T-helper 1 cell treated with Interleukin-12 subunit alpha and Interleukin-12 subunit beta and Interleukin-4 antibody, amounts not matched to agents 30 μg/mL and 1 μg/mL, for 36 hours (primary cell): ENCODE measurements at regions not wholly inside any gene's neighbourhood (a gene's known extent, or its start where the extent isn't known, plus 50 kb on each side); places are given as distances from the start of the nearest gene placed in this dataset.

ENCODE experiments used
- H3K27ac Mint-ChIP-seq: one replicate; pipeline ENCODE4 v1.8.0; 2021; ENCODE audit warnings: mild to moderate bottlenecking, mixed read lengths
- H3K27me3 Mint-ChIP-seq: one replicate; pipeline ENCODE4 v1.8.0; 2021; ENCODE audit warnings: low read depth, mixed read lengths
- H3K36me3 Mint-ChIP-seq: one replicate; pipeline ENCODE4 v1.8.0; 2021; ENCODE audit warnings: low read depth, mixed read lengths
- H3K4me1 Mint-ChIP-seq: one replicate; pipeline ENCODE4 v1.8.0; 2021; ENCODE audit warnings: low read depth, mixed read lengths
- H3K4me3 Mint-ChIP-seq: one replicate; pipeline ENCODE4 v1.8.0; 2021; ENCODE audit warnings: mild to moderate bottlenecking, moderate library complexity, mixed read lengths
- H3K9me3 Mint-ChIP-seq: one replicate; pipeline ENCODE4 v1.8.0; 2021; ENCODE audit warnings: mixed read lengths

- Mint-ChIP-seq H3K27me3 (no peaks in the 10 kb centered on the region), H3K27ac (no peak overlapping the region), H3K4me3 (no peak overlapping the region), H3K4me1 (no peaks in the 10 kb centered on the region), H3K9me3 (peaks cover 6% of the 10 kb centered on the region), H3K36me3 (no peaks in the 10 kb centered on the region)
These were observed 109.7 kb upstream of the LHX5 start for GRCh38 chr12:113581342-113581741.

- H3K36me3 Mint-ChIP-seq = no peaks in the 10 kb centered on the region
- H3K4me1 Mint-ChIP-seq = no peaks in the 10 kb centered on the region
- no peaks in the 10 kb centered on the region for H3K27me3 Mint-ChIP-seq
- H3K9me3 Mint-ChIP-seq = peaks cover 6% of the 10 kb centered on the region
- H3K27ac Mint-ChIP-seq = no peak overlapping the region
- no peak overlapping the region for H3K4me3 Mint-ChIP-seq
These were observed 108.8 kb upstream of the LHX5 start for GRCh38 chr12:113580437-113580836.

- Mint-ChIP-seq H3K4me3 (no peak overlapping the region), H3K27me3 (peaks cover 4% of the 10 kb centered on the region), H3K4me1 (no peaks in the 10 kb centered on the region)
These were observed 105.9 kb upstream of the LHX5 start for GRCh38 chr12:113577464-113578129.

GRCh38 chr12:113575386-113575785 lies 103.7 kb upstream of the LHX5 start:
- H3K9me3 Mint-ChIP-seq = peaks cover 3% of the 10 kb centered on the region
- peaks cover 4% of the 10 kb centered on the region for H3K27me3 Mint-ChIP-seq
- no peak overlapping the region for H3K4me3 Mint-ChIP-seq
- H3K36me3 Mint-ChIP-seq = no peaks in the 10 kb centered on the region
- H3K4me1 Mint-ChIP-seq = no peaks in the 10 kb centered on the region
- H3K27ac Mint-ChIP-seq = no peak overlapping the region

More at GRCh38 chr12:113577464-113578129, 105.9 kb upstream of the LHX5 start:
- no peaks in the 10 kb centered on the region for H3K36me3 Mint-ChIP-seq
- no peak overlapping the region for H3K27ac Mint-ChIP-seq
- peaks cover 6% of the 10 kb centered on the region for H3K9me3 Mint-ChIP-seq

GRCh38 chr12:113573148-113573547 lies 101.5 kb upstream of the LHX5 start:
- no peaks in the 10 kb centered on the region for H3K4me1 Mint-ChIP-seq
- H3K9me3 Mint-ChIP-seq = peaks cover 3% of the 10 kb centered on the region
- no peak overlapping the region for H3K27ac Mint-ChIP-seq
- H3K27me3 Mint-ChIP-seq = peaks cover 4% of the 10 kb centered on the region
- no peak overlapping the region for H3K4me3 Mint-ChIP-seq
- no peaks in the 10 kb centered on the region for H3K36me3 Mint-ChIP-seq

DNA sequence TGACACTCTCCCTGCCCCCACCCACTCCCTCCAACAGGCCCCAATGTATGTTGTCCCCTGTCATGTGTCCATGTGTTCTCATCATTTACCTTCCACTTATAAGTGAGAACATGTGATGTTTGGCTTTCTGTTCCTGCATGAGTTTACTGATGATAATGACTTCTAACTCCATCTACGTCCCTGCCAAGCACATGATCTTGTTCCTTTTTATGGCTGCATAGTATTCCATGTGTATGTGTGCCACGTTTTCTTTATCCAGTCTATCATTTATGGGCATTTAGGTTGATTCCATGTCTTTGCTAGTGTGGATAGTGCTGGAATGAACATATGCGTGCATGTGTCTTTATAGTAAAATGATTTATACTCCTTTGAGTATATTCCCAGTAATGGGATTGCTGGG lies 100.0 kb upstream of the LHX5 start:
- Mint-ChIP-seq H3K4me1 (no peaks in the 10 kb centered on the region), H3K9me3 (peaks cover 3% of the 10 kb centered on the region), H3K27me3 (peaks cover 4% of the 10 kb centered on the region), H3K36me3 (no peaks in the 10 kb centered on the region), H3K27ac (no peak overlapping the region), H3K4me3 (no peak overlapping the region)

DNA sequence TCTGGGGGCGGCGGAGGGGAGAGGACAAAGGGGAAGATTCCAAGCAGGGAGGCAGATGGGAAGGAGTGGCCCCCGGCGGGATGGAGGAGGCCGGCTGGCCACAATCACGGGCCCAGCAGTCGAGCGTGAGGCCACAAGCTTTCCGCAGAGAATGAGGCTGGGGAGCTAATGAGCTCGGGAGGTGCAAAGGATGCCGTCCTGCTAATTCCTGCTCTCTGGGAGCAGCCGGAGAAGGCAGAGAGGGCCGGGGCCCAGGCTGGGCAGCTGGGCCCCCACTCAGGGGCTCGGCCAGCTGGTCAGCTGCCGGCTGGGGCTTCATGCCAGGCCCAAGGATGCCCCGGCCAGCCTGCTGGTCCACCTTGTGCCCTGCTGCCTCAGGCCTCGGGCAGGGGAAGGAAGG lies 98.1 kb upstream of the LHX5 start:
- Mint-ChIP-seq H3K9me3 (peaks cover 3% of the 10 kb centered on the region), H3K27ac (no peak overlapping the region), H3K27me3 (peaks cover 4% of the 10 kb centered on the region)

DNA sequence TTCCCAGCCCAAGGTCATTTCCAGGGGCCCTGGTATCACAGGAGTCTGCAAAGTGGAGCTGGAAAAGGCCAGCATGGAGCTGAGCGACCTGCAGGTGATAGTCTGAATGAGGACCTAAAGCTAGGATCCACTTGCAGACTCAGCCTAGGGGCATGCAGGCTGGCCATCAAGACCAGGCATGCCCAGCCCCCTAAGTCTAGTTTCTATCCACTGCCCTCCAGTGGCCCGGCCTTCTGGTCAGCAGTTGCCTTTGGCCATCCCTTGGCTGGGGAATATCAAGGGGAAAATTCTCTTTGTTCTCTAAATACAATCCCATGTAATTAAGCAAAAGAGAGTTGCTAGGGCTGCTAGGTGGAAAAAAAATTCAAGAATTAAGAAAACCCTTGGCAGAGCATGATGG lies 96.3 kb upstream of the LHX5 start:
- peaks cover 3% of the 10 kb centered on the region for H3K27me3 Mint-ChIP-seq
- H3K27ac Mint-ChIP-seq = no peak overlapping the region
- no peaks in the 10 kb centered on the region for H3K36me3 Mint-ChIP-seq
- no peak overlapping the region for H3K4me3 Mint-ChIP-seq
- peaks cover 3% of the 10 kb centered on the region for H3K9me3 Mint-ChIP-seq
- H3K4me1 Mint-ChIP-seq = no peaks in the 10 kb centered on the region

More for the DNA sequence above, 98.1 kb upstream of the LHX5 start:
- no peak overlapping the region for H3K4me3 Mint-ChIP-seq
- H3K36me3 Mint-ChIP-seq = no peaks in the 10 kb centered on the region
- no peaks in the 10 kb centered on the region for H3K4me1 Mint-ChIP-seq

GRCh38 chr12:113565368-113565767 lies 93.7 kb upstream of the LHX5 start:
- H3K9me3 Mint-ChIP-seq = no peaks in the 10 kb centered on the region
- no peaks in the 10 kb centered on the region for H3K4me1 Mint-ChIP-seq
- H3K4me3 Mint-ChIP-seq = no peak overlapping the region
- no peak overlapping the region for H3K27ac Mint-ChIP-seq
- H3K27me3 Mint-ChIP-seq = no peaks in the 10 kb centered on the region
- H3K36me3 Mint-ChIP-seq = no peaks in the 10 kb centered on the region

DNA sequence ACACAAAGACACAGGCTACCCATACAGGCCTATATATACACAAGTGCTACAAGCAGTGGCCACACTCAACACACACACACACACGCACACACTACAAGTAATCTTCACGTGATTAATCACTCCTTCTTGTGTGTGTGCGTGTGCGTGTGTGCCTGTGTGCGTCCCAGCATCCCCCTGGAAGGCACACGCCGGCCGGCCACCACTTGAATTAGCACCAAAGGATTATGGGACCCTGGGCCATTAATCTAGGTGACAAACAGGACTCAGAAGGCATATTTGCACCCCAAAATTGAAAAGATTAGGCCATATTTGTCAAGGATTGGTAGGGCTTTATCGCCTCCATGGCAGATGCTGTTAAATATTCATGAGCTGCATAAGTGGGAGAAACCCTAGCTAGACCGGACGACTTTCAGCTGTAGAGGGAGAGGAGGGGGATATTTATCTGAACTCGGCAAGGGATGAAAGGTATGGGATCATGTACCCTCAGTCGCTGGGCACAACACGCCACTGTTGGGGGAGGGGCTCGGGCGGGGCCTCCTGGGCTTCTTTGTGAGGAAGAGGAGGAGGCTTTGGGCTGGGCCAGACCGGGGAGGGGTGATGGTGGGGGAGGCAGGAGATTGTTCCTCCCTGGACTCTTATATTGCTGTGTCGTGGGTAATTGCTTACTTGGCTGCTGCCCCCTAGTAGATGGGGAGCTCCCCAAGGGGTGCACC lies 89.6 kb upstream of the LHX5 start:
- Mint-ChIP-seq H3K4me3 (no peak overlapping the region), H3K36me3 (no peaks in the 10 kb centered on the region), H3K27me3 (no peaks in the 10 kb centered on the region), H3K4me1 (no peaks in the 10 kb centered on the region), H3K9me3 (no peaks in the 10 kb centered on the region), H3K27ac (no peak overlapping the region)

- Mint-ChIP-seq H3K9me3 (no peaks in the 10 kb centered on the region), H3K36me3 (no peaks in the 10 kb centered on the region), H3K27me3 (no peaks in the 10 kb centered on the region), H3K4me3 (no peak overlapping the region), H3K27ac (no peak overlapping the region), H3K4me1 (no peaks in the 10 kb centered on the region)
These were observed 87.8 kb upstream of the LHX5 start for GRCh38 chr12:113559466-113559865.

DNA sequence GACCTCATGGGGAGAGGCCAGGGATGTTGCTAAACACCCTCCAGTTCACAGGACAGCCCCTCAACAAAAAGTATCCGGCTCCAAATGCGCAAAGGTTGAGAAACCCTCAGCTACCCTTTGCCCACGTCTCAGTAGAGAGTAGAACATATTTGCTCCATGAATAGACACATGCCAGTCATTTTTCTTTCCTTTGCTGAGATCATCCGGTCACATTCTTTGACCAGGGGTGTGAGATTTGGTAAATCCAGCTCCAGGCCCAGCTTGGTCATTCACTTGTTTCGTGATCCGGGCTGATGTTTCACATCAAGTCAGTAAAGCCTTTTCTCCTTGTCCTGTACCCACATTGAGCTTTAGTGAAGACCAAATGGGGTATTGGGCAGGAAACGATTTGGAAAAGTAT lies 83.6 kb upstream of the LHX5 start:
- no peaks in the 10 kb centered on the region for H3K4me1 Mint-ChIP-seq
- no peaks in the 10 kb centered on the region for H3K9me3 Mint-ChIP-seq
- H3K27ac Mint-ChIP-seq = no peak overlapping the region
- H3K27me3 Mint-ChIP-seq = no peaks in the 10 kb centered on the region
- no peaks in the 10 kb centered on the region for H3K36me3 Mint-ChIP-seq
- no peak overlapping the region for H3K4me3 Mint-ChIP-seq

DNA sequence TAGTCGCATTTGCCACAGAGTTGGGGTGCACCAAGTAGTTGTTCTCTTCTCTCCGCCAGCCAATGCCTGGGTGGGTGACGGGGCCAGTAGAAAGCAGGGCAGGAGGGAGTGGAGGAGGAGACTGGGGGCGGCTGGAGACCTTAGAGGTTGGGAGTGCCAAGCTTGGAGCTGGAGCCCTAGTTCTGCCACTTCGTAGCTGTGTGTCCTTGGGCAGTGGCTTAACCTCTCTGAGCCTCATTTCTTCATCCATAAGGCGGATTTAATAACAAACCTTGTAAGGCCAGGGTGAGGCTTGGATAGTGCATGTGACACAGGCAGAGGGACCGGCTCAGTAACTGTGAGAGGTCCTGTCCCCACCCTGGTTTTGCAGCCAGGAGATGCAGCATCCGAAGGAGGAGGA lies 81.1 kb upstream of the LHX5 start:
- no peaks in the 10 kb centered on the region for H3K9me3 Mint-ChIP-seq

GRCh38 chr12:113551563-113551962 lies 79.9 kb upstream of the LHX5 start:
- H3K36me3 Mint-ChIP-seq = no peaks in the 10 kb centered on the region
- H3K27ac Mint-ChIP-seq = no peak overlapping the region
- H3K27me3 Mint-ChIP-seq = no peaks in the 10 kb centered on the region
- H3K4me3 Mint-ChIP-seq = no peak overlapping the region
- no peaks in the 10 kb centered on the region for H3K9me3 Mint-ChIP-seq
- H3K4me1 Mint-ChIP-seq = no peaks in the 10 kb centered on the region

More for the DNA sequence above, 81.1 kb upstream of the LHX5 start:
- H3K4me3 Mint-ChIP-seq = no peak overlapping the region
- H3K27ac Mint-ChIP-seq = no peak overlapping the region
- H3K27me3 Mint-ChIP-seq = no peaks in the 10 kb centered on the region
- no peaks in the 10 kb centered on the region for H3K36me3 Mint-ChIP-seq
- no peaks in the 10 kb centered on the region for H3K4me1 Mint-ChIP-seq

- Mint-ChIP-seq H3K9me3 (no peaks in the 10 kb centered on the region), H3K27ac (no peak overlapping the region), H3K27me3 (no peaks in the 10 kb centered on the region), H3K4me1 (no peaks in the 10 kb centered on the region), H3K36me3 (no peaks in the 10 kb centered on the region), H3K4me3 (no peak overlapping the region)
These were observed 76.8 kb upstream of the LHX5 start for GRCh38 chr12:113548467-113548866.
